SH-SY5Y (cell line): ENCODE measurements at regions not wholly inside any gene's neighbourhood (a gene's known extent, or its start where the extent isn't known, plus 50 kb on each side); places are given as distances from the start of the nearest gene placed in this dataset.

Source experiments
- GATA2 ChIP-seq: IDR thresholded peaks from 2 replicates; pipeline ENCODE4 v1.6.1; 2011; ENCODE audit warnings: mild to moderate bottlenecking, low read depth, low read length
- GATA3 ChIP-seq: IDR thresholded peaks from 2 replicates; pipeline ENCODE4 v1.6.1; 2011; ENCODE audit warnings: low read depth, mild to moderate bottlenecking, low read length, moderate library complexity

DNA sequence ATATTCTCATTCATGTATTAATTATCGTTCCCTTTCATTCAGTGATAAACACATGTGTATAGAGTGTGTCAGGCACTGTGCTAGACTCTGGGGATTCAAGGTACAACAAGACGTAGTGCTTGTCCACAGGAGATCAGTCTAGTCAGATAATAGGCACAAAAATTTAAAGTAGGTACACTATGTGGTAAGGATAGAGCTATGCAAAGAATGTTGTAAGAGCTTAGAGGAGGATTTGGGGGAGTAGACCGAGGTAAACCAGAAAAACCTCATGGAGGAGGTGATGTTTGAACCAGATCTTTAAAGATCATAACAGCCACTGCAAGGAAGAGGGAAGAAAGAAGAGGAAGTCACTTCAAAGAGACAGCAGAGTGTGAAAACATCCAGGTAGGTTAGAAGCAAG lies 256.9 kb upstream of the DDX18 start:
- TF ChIP-seq GATA2: no peak
- TF ChIP-seq GATA3: no peak

DNA sequence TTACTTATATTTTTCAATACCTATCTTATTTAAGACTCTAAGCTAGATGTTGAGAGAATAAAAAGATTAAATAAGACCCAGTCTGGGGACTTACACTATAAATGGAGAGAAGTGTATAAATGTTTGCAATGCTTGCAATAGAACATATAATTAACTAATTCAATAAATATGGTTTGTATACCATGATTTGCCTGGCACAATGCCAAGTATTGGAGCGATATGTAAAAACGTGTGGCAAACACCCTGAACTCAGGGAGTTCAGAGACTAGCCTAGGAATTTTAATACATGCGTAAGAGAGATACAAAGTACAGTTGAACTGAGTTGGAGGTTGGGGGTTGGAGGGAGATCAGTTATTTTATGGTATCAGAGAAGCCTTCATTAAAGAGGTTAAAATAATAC lies 251.8 kb upstream of the DDX18 start:
- TF ChIP-seq GATA2 (no peak), GATA3 (no peak)

DNA sequence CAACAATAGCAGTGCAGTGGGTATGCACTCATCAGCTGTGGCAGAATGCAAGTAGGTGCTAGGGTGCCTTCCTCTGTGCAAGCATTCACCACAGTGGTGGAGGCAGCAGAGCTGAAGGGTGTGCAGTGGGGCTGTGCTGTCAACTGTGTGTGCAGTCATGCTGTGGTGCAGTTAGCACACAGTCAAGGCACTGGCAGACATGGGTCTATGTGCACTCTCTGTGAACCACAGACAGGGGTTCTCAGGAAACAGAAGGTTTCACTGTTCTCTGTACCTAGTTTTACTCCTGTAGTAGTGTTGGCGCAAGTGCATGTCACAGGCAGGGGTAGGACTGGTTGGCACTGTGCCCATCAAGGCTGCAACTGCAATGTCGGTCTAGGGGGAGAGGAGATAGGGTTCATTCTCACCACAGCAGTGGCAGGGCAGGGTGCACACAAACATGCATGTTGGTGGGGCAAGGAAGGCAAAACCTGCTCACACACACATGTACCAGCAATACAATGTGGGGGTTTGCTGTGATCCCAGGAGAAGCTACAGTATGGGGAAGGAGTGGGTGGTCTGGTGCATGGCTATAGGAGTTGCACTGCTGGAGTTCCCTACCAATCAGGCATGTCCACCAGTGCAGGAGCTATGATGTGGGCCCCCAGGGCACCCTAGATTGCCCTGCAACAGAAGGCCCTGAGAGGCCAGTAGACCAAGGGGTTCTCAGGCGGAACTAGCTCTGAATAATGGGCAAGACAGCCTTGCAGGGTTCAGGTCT lies 242.7 kb upstream of the DDX18 start:
- TF ChIP-seq GATA3: no peak
- TF ChIP-seq GATA2: no peak

DNA sequence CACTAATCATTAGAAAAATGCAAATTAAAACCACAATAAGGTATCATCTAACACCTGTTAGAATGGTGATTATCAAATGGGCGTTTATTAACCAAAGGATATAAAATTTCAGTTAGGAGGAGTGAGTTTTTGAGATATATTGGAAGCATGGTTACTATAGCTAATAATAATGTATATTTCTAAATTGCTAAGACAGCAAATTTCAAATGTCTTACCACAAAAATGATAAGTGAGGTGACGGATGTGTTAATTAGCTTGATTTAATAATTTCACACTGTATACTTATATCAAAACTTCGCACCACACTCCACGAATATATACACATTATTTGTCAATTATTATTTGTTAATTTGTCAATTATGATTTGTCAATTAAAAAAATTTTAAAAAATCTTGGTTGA lies 227.2 kb upstream of the DDX18 start:
- no peak for TF ChIP-seq GATA3
- TF ChIP-seq GATA2: no peak

DNA sequence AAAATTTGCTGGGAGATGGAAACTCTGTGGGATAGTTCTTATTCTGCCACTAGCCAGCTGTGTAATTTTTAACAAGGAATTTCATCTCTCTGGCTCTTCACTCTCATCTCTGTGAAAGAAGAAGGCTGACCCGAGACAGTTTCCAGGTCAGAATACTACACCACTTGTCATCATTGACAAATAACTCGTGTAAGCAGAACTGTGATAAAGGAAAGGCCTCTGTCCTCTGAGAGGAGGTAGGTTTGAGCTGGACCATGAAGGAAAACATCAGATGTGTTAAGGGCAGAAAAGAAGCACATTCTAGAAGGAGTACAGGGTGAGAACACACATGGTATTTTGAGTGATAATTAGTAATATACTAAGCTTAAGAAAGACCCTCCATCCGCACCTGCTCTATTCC lies 211.4 kb upstream of the DDX18 start:
- no peak for TF ChIP-seq GATA2
- TF ChIP-seq GATA3: no peak

- no peak for TF ChIP-seq GATA2
- TF ChIP-seq GATA3: no peak
These were observed 210.9 kb upstream of the DDX18 start for GRCh38 chr2:117603567-117603966.

DNA sequence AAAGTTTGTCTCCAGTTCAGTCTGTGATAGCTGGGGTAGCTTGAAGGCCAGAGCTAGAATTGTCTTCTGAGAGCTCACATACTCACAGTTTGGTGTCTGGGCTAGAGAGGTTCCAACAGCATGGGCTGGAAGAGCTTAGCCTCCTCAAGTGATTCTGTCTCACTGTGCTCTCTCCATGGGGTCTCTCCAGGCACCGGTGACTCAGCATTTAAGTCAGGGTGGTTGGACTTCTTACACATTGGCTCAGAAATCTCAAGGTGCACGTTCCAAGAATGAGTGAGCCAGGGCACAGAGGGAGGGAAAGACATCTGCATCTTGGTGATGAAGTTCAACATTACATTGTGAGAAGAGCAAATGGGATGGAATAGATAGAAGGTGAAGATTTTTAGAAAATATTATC lies 207.3 kb upstream of the DDX18 start:
- TF ChIP-seq GATA3 (no peak), GATA2 (no peak)

DNA sequence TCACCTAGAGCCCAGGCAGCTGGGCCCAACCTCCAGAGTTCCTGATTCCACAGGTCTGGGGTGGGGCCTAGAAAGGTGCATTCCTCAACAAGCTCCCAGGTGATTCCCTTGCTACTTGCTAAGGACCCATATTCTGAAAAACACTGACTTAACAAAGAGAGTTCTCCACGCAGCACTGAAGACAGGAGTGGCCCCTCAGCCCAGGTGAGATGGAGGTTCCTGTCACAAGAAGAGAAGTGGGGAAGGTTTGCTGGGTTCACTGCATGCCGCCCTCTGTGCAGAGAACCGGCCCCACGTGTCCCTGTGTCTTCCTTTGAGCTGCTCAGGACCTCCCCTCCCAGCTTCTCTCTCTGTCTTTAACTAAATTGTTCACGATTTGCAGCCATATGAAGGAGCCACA lies 201.4 kb upstream of the DDX18 start:
- TF ChIP-seq GATA3 (no peak), GATA2 (no peak)

DNA sequence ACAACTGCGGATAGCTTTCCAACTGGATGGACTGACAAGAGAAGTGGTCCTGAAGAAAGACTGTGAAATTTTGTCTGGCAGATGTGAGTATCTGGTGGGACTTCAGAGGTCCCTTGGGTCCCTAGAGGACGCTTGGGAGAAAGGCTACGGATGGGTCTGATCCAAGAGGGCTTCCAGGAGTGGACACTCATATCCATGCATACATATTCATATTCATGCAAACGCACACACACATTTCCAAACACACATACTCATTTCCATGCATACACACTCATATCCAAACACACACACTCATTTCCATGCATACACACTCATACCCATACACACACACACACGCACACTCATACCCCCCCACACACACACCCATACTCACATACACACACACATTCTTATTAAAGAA lies 200.2 kb upstream of the DDX18 start:
- TF ChIP-seq GATA3 (no peak), GATA2 (no peak)

GRCh38 chr2:117614823-117615534 lies 199.5 kb upstream of the DDX18 start:
- no peak for TF ChIP-seq GATA2

GRCh38 chr2:117618607-117619006 lies 195.9 kb upstream of the DDX18 start:
- TF ChIP-seq GATA3: no peak
- no peak for TF ChIP-seq GATA2

- TF ChIP-seq GATA3 (no peak), GATA2 (no peak)
These were observed 193.2 kb upstream of the DDX18 start for GRCh38 chr2:117621326-117621725.

- TF ChIP-seq GATA3 (peak; percentile 64; the same call in 1 of the 2 replicates), GATA2 (peak; percentile 72)
These were observed 183.1 kb upstream of the DDX18 start for GRCh38 chr2:117631152-117631945.

DNA sequence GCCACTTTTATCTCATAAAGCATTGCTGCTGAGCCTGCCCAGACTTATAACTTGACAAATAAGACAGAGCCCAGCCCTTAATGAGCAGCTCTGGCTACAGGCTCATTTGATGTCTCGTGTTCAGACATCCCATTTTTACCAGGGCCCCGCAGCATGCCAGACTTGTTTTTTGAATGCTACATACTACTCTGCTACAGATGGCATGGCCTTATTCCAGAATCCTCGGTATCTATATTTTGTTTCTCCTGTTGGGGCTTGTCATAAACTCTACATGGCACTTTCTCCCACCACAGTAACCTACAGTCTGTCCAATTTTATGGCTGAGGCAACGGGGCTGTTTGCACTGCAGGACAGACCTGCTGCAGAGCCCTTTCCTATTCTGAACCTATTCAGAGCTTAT lies 179.0 kb upstream of the DDX18 start:
- no peak for TF ChIP-seq GATA2

DNA sequence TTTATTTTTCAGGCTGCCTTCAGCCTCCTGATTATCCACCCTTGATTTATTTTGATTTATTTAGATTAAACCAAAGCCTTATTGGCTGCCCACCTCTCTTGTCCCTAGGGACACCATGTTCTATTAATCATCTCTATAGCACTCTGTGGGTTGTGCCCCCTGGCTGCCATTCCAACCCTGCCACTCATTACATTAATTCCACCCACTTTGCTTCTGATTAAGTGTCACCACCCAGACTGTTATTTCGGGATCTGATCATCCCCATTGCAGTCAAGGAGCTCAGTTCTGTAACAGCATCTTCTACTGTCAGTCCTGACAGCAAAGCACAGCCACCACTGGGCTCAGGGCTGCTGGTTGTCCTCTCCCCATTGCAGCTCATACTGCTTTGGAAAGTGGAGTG lies 175.1 kb upstream of the DDX18 start:
- TF ChIP-seq GATA2 (no peak), GATA3 (no peak)
